Duodenal mucosa (tissue), 2 donors: ENCODE measurements at regions not wholly inside any gene's neighbourhood (a gene's known extent, or its start where the extent isn't known, plus 50 kb on each side); places are given as distances from the start of the nearest gene placed in this dataset.
"Not testable (repeated sequence)": the region's sequence is repeated elsewhere in the genome, so short reads cannot be mapped to it uniquely, and the experiment has no call there.

ENCODE experiments used
- H3K27ac ChIP-seq: one replicate; pipeline ENCODE4 v1.7.0; 2013; ENCODE audit warnings: low read depth, low read length
- H3K27me3 ChIP-seq, 2 donors: one replicate each; pipeline ENCODE4 v1.7.0; 2013; ENCODE audit warnings: low read length in 2 of 2, control low read depth in 1 of 2; ENCODE audit not compliant: insufficient read depth in 2 of 2, control insufficient read depth in 1 of 2
- H3K36me3 ChIP-seq, 2 donors: one replicate each; pipeline ENCODE4 v1.7.0; 2013; ENCODE audit warnings: low read length in 2 of 2, control low read depth in 1 of 2; ENCODE audit not compliant: insufficient read depth in 2 of 2, control insufficient read depth in 1 of 2
- H3K4me1 ChIP-seq, 2 donors: one replicate each; pipeline ENCODE4 v1.7.0; 2013; ENCODE audit warnings: low read length in 2 of 2, control low read depth in 1 of 2; ENCODE audit not compliant: insufficient read depth in 2 of 2, control insufficient read depth in 1 of 2
- H3K4me3 ChIP-seq, 2 donors: one replicate each; pipeline ENCODE4 v1.7.0; 2013; ENCODE audit warnings: low read length in 2 of 2, low read depth in 1 of 2
- H3K9ac ChIP-seq, 2 donors: one replicate each; pipeline ENCODE4 v1.7.0; 2013; ENCODE audit warnings: low read length in 2 of 2, low read depth in 1 of 2
- H3K9me3 ChIP-seq, 2 donors: one replicate each; pipeline ENCODE4 v1.7.0; 2013; ENCODE audit warnings: low read length in 2 of 2, control low read depth in 1 of 2; ENCODE audit not compliant: control insufficient read depth in 1 of 2

GRCh38 chr15:96974761-96975160 lies 644.3 kb downstream of the NR2F2 start:
- Histone ChIP-seq H3K27ac (no peak overlapping the region), H3K4me3 (no peak overlapping the region), H3K36me3 (no peaks in the 10 kb centered on the region), H3K4me1 (peaks cover 0 to 6% of the 10 kb centered on the region in 2 donors), H3K9me3 (no peaks in the 10 kb centered on the region), H3K9ac (no peak overlapping the region), H3K27me3 (no peaks in the 10 kb centered on the region)

- Histone ChIP-seq H3K4me3 (no peak overlapping the region), H3K27ac (no peak overlapping the region), H3K4me1 (peaks cover 0 to 6% of the 10 kb centered on the region in 2 donors), H3K36me3 (no peaks in the 10 kb centered on the region), H3K9ac (no peak overlapping the region), H3K27me3 (no peaks in the 10 kb centered on the region), H3K9me3 (no peaks in the 10 kb centered on the region)
Measured at GRCh38 chr15:96977886-96978285, 647.4 kb downstream of the NR2F2 start.

GRCh38 chr15:96978937-96979473 lies 648.5 kb downstream of the NR2F2 start:
- Histone ChIP-seq H3K36me3 (no peaks in the 10 kb centered on the region), H3K27ac (no peak overlapping the region), H3K9me3 (no peaks in the 10 kb centered on the region), H3K4me1 (peaks cover 0 to 6% of the 10 kb centered on the region in 2 donors), H3K4me3 (no peak overlapping the region), H3K27me3 (no peaks in the 10 kb centered on the region), H3K9ac (no peak overlapping the region)

GRCh38 chr15:96984121-96984671 lies 653.7 kb downstream of the NR2F2 start:
- H3K36me3 ChIP-seq, H3K9ac ChIP-seq, H3K4me3 ChIP-seq, H3K27ac ChIP-seq, H3K4me1 ChIP-seq, H3K27me3 ChIP-seq, H3K9me3 ChIP-seq: not testable (repeated sequence)

- Histone ChIP-seq H3K27ac (no peak overlapping the region), H3K9me3 (peaks cover 0 to 9% of the 10 kb centered on the region in 2 donors), H3K27me3 (no peaks in the 10 kb centered on the region), H3K36me3 (no peaks in the 10 kb centered on the region), H3K4me3 (no peak overlapping the region), H3K9ac (no peak overlapping the region), H3K4me1 (no peaks in the 10 kb centered on the region)
Measured at GRCh38 chr15:96992817-96993216, 662.3 kb downstream of the NR2F2 start.

GRCh38 chr15:96997538-96997937 lies 667.0 kb downstream of the NR2F2 start:
- Histone ChIP-seq H3K9ac (no peak overlapping the region), H3K9me3 (peaks cover 0 to 4% of the 10 kb centered on the region in 2 donors), H3K27ac (no peak overlapping the region), H3K4me3 (no peak overlapping the region), H3K4me1 (no peaks in the 10 kb centered on the region), H3K27me3 (no peaks in the 10 kb centered on the region), H3K36me3 (no peaks in the 10 kb centered on the region)

GRCh38 chr15:97009031-97009431 lies 678.5 kb downstream of the NR2F2 start:
- Histone ChIP-seq H3K4me1 (no peaks in the 10 kb centered on the region), H3K27ac (no peak overlapping the region), H3K36me3 (no peaks in the 10 kb centered on the region), H3K4me3 (no peak overlapping the region), H3K27me3 (no peaks in the 10 kb centered on the region), H3K9ac (no peak overlapping the region), H3K9me3 (peaks cover 0 to 3% of the 10 kb centered on the region in 2 donors)

- no peak overlapping the region for H3K27ac ChIP-seq
- H3K4me3 ChIP-seq, result no peak overlapping the region
- no peaks in the 10 kb centered on the region for H3K36me3 ChIP-seq
- no peak overlapping the region for H3K9ac ChIP-seq
- H3K4me1 ChIP-seq, result no peaks in the 10 kb centered on the region
- no peaks in the 10 kb centered on the region for H3K27me3 ChIP-seq
- peaks cover 0 to 6% of the 10 kb centered on the region in 2 donors for H3K9me3 ChIP-seq
Measured at GRCh38 chr15:97012986-97013385, 682.5 kb downstream of the NR2F2 start.

GRCh38 chr15:97013491-97013890 lies 683.0 kb downstream of the NR2F2 start:
- Histone ChIP-seq H3K9me3 (peaks cover 0 to 6% of the 10 kb centered on the region in 2 donors), H3K4me1 (no peaks in the 10 kb centered on the region), H3K9ac (no peak overlapping the region), H3K27me3 (no peaks in the 10 kb centered on the region), H3K36me3 (no peaks in the 10 kb centered on the region), H3K4me3 (no peak overlapping the region), H3K27ac (no peak overlapping the region)

- Histone ChIP-seq H3K9me3 (peaks cover 0 to 6% of the 10 kb centered on the region in 2 donors), H3K27ac (no peak overlapping the region), H3K4me3 (no peak overlapping the region), H3K36me3 (no peaks in the 10 kb centered on the region), H3K27me3 (no peaks in the 10 kb centered on the region), H3K9ac (no peak overlapping the region), H3K4me1 (no peaks in the 10 kb centered on the region)
Measured at GRCh38 chr15:97014001-97014400, 683.5 kb downstream of the NR2F2 start.

GRCh38 chr15:97023488-97023844 lies 693.0 kb downstream of the NR2F2 start:
- no peaks in the 10 kb centered on the region for H3K27me3 ChIP-seq
- H3K9me3 ChIP-seq, result no peaks in the 10 kb centered on the region
- H3K36me3 ChIP-seq, result no peaks in the 10 kb centered on the region
- no peak overlapping the region for H3K9ac ChIP-seq
- H3K4me3 ChIP-seq, result no peak overlapping the region
- H3K4me1 ChIP-seq, result no peaks in the 10 kb centered on the region
- no peak overlapping the region for H3K27ac ChIP-seq
